ENCODE measurements at regions not wholly inside any gene's neighbourhood (a gene's known extent, or its start where the extent isn't known, plus 50 kb on each side); places are given as distances from the start of the nearest gene placed in this dataset.

DNA sequence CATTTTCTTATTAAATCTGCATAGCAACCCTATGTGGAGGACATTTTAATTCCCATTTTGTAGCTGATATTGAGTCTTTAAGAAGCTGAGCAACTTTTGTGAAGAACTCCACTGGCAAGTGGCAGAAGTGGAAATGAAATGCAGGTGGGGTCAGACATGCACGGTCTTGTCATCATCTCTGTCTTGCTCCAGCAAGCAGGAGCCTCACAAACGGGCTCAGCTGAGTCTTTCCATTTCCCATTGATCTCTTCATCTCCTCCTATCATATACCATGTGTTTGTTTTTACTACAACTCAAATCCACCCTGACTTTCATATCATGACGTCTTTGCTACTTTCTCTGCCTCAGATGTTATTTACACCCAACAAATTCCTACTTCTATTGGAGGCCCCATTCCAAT, 97.9 kb upstream of the TENM4 start:
- POLR2A ChIA-PET = no interaction called here
- no peak overlapping the region for H3K27ac ChIP-seq (ENCODE audit: control insufficient read depth, insufficient read depth)
- no peaks in the 10 kb centered on the region for H3K4me1 ChIP-seq (ENCODE audit: control insufficient read depth, insufficient read depth, low read length)
- no peak overlapping the region for H3K4me2 ChIP-seq (ENCODE audit: control insufficient read depth, insufficient read depth)
- H2AFZ ChIP-seq (ENCODE audit: control insufficient read depth, low read depth, low read length) = no peak overlapping the region
- no peaks in the 10 kb centered on the region for H3K9me3 ChIP-seq (replicated peaks; ENCODE audit: control insufficient read depth, insufficient read depth, low read length)
- no peak overlapping the region for H3K4me3 ChIP-seq
- RAD21 ChIA-PET (ENCODE audit: unreplicated experiment) = interaction anchor here (1.1 kb wide), 1 partner anchor 138 kb away, joined by 3 read pairs; no protein-coding TSS in a partner anchor
- ATAC-seq (no peak), FAIRE-seq (no peak), DNase-seq (ENCODE audit: low read depth, low spot score) (no peak)
- no TSS peak for BruUV-seq (replicated peaks)
- 5% methylated on average over 3 of the region's 3 CpGs for WGBS (ENCODE audit: insufficient coverage, insufficient replicate concordance, low lambda C conversion rate, missing lambda C conversion rate)
- intact Hi-C loops (cut with micrococcal nuclease; ENCODE audit: unreplicated experiment) (no loop called here), in situ Hi-C loops (cut with MboI) (no loop called here)
- no peaks in the 10 kb centered on the region for H3K27me3 ChIP-seq (replicated peaks in 1 of 2; ENCODE audit: control insufficient read depth in 2 of 2, insufficient read depth in 2 of 2, low read length in 1 of 2)
- CTCF ChIA-PET = no interaction called here
- SMC1A ChIA-PET (ENCODE audit: uncharacterized antibody, unreplicated experiment) = no interaction called here
- H4K20me1 ChIP-seq (ENCODE audit: control insufficient read depth, insufficient read depth) = no peaks in the 10 kb centered on the region
- H3K36me3 ChIP-seq (ENCODE audit: control insufficient read depth in 2 of 2, insufficient read depth in 2 of 2, low read length in 1 of 2) = no peaks in the 10 kb centered on the region
- no peak for TF ChIP-seq SPI1 (IDR thresholded peaks at IDR 0.05; ENCODE audit: borderline replicate concordance, insufficient read depth, low read depth, low read length)
- TF ChIP-seq, protein P1, sequence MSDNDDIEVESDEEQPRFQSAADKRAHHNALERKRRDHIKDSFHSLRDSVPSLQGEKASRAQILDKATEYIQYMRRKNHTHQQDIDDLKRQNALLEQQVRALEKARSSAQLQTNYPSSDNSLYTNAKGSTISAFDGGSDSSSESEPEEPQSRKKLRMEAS (IDR thresholded peaks at IDR 0.05; ENCODE audit: low read depth, low read length) = no peak
- TF ChIP-seq, protein P2, sequence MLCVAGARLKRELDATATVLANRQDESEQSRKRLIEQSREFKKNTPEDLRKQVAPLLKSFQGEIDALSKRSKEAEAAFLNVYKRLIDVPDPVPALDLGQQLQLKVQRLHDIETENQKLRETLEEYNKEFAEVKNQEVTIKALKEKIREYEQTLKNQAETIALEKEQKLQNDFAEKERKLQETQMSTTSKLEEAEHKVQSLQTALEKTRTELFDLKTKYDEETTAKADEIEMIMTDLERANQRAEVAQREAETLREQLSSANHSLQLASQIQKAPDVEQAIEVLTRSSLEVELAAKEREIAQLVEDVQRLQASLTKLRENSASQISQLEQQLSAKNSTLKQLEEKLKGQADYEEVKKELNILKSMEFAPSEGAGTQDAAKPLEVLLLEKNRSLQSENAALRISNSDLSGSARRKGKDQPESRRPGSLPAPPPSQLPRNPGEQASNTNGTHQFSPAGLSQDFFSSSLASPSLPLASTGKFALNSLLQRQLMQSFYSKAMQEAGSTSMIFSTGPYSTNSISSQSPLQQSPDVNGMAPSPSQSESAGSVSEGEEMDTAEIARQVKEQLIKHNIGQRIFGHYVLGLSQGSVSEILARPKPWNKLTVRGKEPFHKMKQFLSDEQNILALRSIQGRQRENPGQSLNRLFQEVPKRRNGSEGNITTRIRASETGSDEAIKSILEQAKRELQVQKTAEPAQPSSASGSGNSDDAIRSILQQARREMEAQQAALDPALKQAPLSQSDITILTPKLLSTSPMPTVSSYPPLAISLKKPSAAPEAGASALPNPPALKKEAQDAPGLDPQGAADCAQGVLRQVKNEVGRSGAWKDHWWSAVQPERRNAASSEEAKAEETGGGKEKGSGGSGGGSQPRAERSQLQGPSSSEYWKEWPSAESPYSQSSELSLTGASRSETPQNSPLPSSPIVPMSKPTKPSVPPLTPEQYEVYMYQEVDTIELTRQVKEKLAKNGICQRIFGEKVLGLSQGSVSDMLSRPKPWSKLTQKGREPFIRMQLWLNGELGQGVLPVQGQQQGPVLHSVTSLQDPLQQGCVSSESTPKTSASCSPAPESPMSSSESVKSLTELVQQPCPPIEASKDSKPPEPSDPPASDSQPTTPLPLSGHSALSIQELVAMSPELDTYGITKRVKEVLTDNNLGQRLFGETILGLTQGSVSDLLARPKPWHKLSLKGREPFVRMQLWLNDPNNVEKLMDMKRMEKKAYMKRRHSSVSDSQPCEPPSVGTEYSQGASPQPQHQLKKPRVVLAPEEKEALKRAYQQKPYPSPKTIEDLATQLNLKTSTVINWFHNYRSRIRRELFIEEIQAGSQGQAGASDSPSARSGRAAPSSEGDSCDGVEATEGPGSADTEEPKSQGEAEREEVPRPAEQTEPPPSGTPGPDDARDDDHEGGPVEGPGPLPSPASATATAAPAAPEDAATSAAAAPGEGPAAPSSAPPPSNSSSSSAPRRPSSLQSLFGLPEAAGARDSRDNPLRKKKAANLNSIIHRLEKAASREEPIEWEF (IDR thresholded peaks at IDR 0.05; ENCODE audit: insufficient replicate concordance, low read depth, low read length) = no peak
- no peak overlapping the region for H3K9ac ChIP-seq (ENCODE audit: control insufficient read depth, insufficient read depth, low read length)
- no peaks in the 10 kb centered on the region for H3K79me2 ChIP-seq (ENCODE audit: control insufficient read depth, insufficient read depth, low read length)
